Astrocyte (in vitro differentiated cells and primary cell): ENCODE measurements at regions not wholly inside any gene's neighbourhood (a gene's known extent, or its start where the extent isn't known, plus 50 kb on each side); places are given as distances from the start of the nearest gene placed in this dataset.

Experiments used
- EZH2 ChIP-seq: IDR thresholded peaks from 2 replicates; pipeline ENCODE4 v1.6.1; 2012; ENCODE audit warnings: mild to moderate bottlenecking, low read length, inconsistent platforms; ENCODE audit not compliant: insufficient read depth
- TF ChIP-seq, protein P1 (sequence below): IDR thresholded peaks from 2 replicates; pipeline ENCODE4 v1.5.1; 2011; ENCODE audit warnings: low read depth, mild to moderate bottlenecking, inconsistent platforms, low read length, moderate library complexity; ENCODE audit not compliant: insufficient read depth

GRCh38 chr4:64729561-64729960, 320.3 kb upstream of the TECRL start:
- TF ChIP-seq, protein P1, sequence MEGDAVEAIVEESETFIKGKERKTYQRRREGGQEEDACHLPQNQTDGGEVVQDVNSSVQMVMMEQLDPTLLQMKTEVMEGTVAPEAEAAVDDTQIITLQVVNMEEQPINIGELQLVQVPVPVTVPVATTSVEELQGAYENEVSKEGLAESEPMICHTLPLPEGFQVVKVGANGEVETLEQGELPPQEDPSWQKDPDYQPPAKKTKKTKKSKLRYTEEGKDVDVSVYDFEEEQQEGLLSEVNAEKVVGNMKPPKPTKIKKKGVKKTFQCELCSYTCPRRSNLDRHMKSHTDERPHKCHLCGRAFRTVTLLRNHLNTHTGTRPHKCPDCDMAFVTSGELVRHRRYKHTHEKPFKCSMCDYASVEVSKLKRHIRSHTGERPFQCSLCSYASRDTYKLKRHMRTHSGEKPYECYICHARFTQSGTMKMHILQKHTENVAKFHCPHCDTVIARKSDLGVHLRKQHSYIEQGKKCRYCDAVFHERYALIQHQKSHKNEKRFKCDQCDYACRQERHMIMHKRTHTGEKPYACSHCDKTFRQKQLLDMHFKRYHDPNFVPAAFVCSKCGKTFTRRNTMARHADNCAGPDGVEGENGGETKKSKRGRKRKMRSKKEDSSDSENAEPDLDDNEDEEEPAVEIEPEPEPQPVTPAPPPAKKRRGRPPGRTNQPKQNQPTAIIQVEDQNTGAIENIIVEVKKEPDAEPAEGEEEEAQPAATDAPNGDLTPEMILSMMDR, result no peak
- no peak for TF ChIP-seq EZH2
